ENCODE measurements at regions not wholly inside any gene's neighbourhood (a gene's known extent, or its start where the extent isn't known, plus 50 kb on each side); places are given as distances from the start of the nearest gene placed in this dataset.
A peak's percentile ranks its signal among the peaks of the same experiment; 100 is the strongest.

- no peaks in the 10 kb centered on the region for H3K36me3 ChIP-seq
- TF ChIP-seq CTCF (IDR thresholded peaks at IDR 0.05; ENCODE audit: low read depth, low read length): no peak
- DNase-seq (ENCODE audit: low read depth in 1 of 2, low spot score in 1 of 2): no peak
Observed at GRCh38 chr9:99699396-99699795, 122.3 kb upstream of the NR4A3 start.

GRCh38 chr9:99712214-99712613, 109.5 kb upstream of the NR4A3 start:
- Histone ChIP-seq H3K36me3 (no peaks in the 10 kb centered on the region), H3K27me3 (no peaks in the 10 kb centered on the region), H3K4me1 (ENCODE audit: low read depth) (no peaks in the 10 kb centered on the region), H3K27ac (no peak overlapping the region), H3K9me3 (ENCODE audit: low read depth) (no peaks in the 10 kb centered on the region), H3K4me3 (no peak overlapping the region)
- TF ChIP-seq CTCF (IDR thresholded peaks at IDR 0.05; ENCODE audit: low read depth, low read length): no peak
- DNase-seq (ENCODE audit: low read depth in 1 of 2, low spot score in 1 of 2): no peak

More at GRCh38 chr9:99699396-99699795, 122.3 kb upstream of the NR4A3 start:
- Histone ChIP-seq H3K27me3 (no peaks in the 10 kb centered on the region), H3K4me3 (no peak overlapping the region), H3K9me3 (ENCODE audit: low read depth) (no peaks in the 10 kb centered on the region), H3K4me1 (ENCODE audit: low read depth) (no peaks in the 10 kb centered on the region), H3K27ac (no peak overlapping the region)

- Histone ChIP-seq H3K36me3 (no peaks in the 10 kb centered on the region), H3K27me3 (no peaks in the 10 kb centered on the region), H3K4me1 (ENCODE audit: low read depth) (no peaks in the 10 kb centered on the region), H3K4me3 (no peak overlapping the region), H3K9me3 (ENCODE audit: low read depth) (no peaks in the 10 kb centered on the region), H3K27ac (no peak overlapping the region)
- TF ChIP-seq CTCF (IDR thresholded peaks at IDR 0.05; ENCODE audit: low read depth, low read length): no peak
- no peak for DNase-seq (ENCODE audit: low read depth in 1 of 2, low spot score in 1 of 2)
Observed at GRCh38 chr9:99713838-99714306, 107.8 kb upstream of the NR4A3 start.

GRCh38 chr9:99718631-99719030, 103.1 kb upstream of the NR4A3 start:
- Histone ChIP-seq H3K27ac (no peak overlapping the region), H3K4me1 (ENCODE audit: low read depth) (no peaks in the 10 kb centered on the region), H3K36me3 (no peaks in the 10 kb centered on the region), H3K9me3 (ENCODE audit: low read depth) (no peaks in the 10 kb centered on the region), H3K4me3 (no peak overlapping the region), H3K27me3 (no peaks in the 10 kb centered on the region)
- no peak for TF ChIP-seq CTCF (IDR thresholded peaks at IDR 0.05; ENCODE audit: low read depth, low read length)
- no peak for DNase-seq (ENCODE audit: low read depth in 1 of 2, low spot score in 1 of 2)

- H3K4me1 ChIP-seq (ENCODE audit: low read depth): no peaks in the 10 kb centered on the region
- no peak overlapping the region for H3K4me3 ChIP-seq
- no peaks in the 10 kb centered on the region for H3K9me3 ChIP-seq (ENCODE audit: low read depth)
- H3K36me3 ChIP-seq: no peaks in the 10 kb centered on the region
- H3K27ac ChIP-seq: no peak overlapping the region
- DNase-seq (ENCODE audit: low read depth in 1 of 2, low spot score in 1 of 2): peak in 1 of 2 donors; percentile 7
- H3K27me3 ChIP-seq: no peaks in the 10 kb centered on the region
- no peak for TF ChIP-seq CTCF (IDR thresholded peaks at IDR 0.05; ENCODE audit: low read depth, low read length)
Observed at GRCh38 chr9:99720455-99721050, 101.1 kb upstream of the NR4A3 start.
